Neural cell (in vitro differentiated cells): ENCODE measurements at regions not wholly inside any gene's neighbourhood (a gene's known extent, or its start where the extent isn't known, plus 50 kb on each side); places are given as distances from the start of the nearest gene placed in this dataset.

Source experiments
- H2AFZ ChIP-seq: fragments of 200-600, 300-800 bp; sonication (generic), shearing (Covaris generic); 2 replicates; pipeline ENCODE4 v1.6.0; 2014; ENCODE audit warnings: low read depth, mild to moderate bottlenecking, antibody characterized with exemption, low read length, moderate library complexity
- H3F3A ChIP-seq: fragments of 200-600 bp; shearing (Covaris generic); 2 replicates; pipeline ENCODE4 v1.6.1; 2016; ENCODE audit warnings: mild to moderate bottlenecking, moderate library complexity, mixed read lengths, antibody characterized with exemption, low read length; ENCODE audit not compliant: insufficient read depth, poor library complexity, severe bottlenecking
- H3K27ac ChIP-seq: fragments of 200-600, 300-800 bp; sonication (generic), shearing (Covaris generic); 2 replicates; pipeline ENCODE4 v1.5.1; 2014; ENCODE audit warnings: mild to moderate bottlenecking, low read length, moderate library complexity
- H3K27me3 ChIP-seq: fragments of 300-800, 200-600 bp; sonication (generic), shearing (Covaris generic); 2 replicates; pipeline ENCODE4 v1.6.0; 2014; ENCODE audit warnings: mild to moderate bottlenecking, low read depth, low read length, moderate library complexity; ENCODE audit not compliant: insufficient read depth
- H3K36me3 ChIP-seq: fragments of 300-800, 200-600 bp; sonication (generic), shearing (Covaris generic); 2 replicates; pipeline ENCODE4 v1.5.1; 2014; ENCODE audit warnings: mild to moderate bottlenecking, antibody characterized with exemption, low read length, moderate library complexity; ENCODE audit not compliant: insufficient read depth
- H3K4me2 ChIP-seq: fragments of 300-800, 200-600 bp; sonication (generic), shearing (Covaris generic); 2 replicates; pipeline ENCODE4 v1.6.0; 2014; ENCODE audit warnings: mild to moderate bottlenecking, low read length
- H3K4me3 ChIP-seq: fragments of 300-800, 200-600 bp; sonication (generic), shearing (Covaris generic); 2 replicates; pipeline ENCODE4 v1.5.1; 2014; ENCODE audit warnings: mild to moderate bottlenecking, low read length, moderate library complexity
- H3K79me2 ChIP-seq: fragments of 200-600 bp; shearing (Covaris generic); replicated peaks from 2 replicates; pipeline ENCODE4 v1.6.0; 2014; ENCODE audit warnings: mild to moderate bottlenecking, low read length, moderate library complexity; ENCODE audit not compliant: insufficient read depth
- H3K9ac ChIP-seq: fragments of 300-800, 200-600 bp; sonication (generic), shearing (Covaris generic); 2 replicates; pipeline ENCODE4 v1.6.1; 2016; ENCODE audit warnings: mild to moderate bottlenecking, low read length, mixed read lengths
- H3K9me2 ChIP-seq: fragments of 200-600 bp; shearing (Covaris generic); 2 replicates; pipeline ENCODE4 v1.6.1; 2016; ENCODE audit warnings: mild to moderate bottlenecking, low read length, mixed read lengths; ENCODE audit not compliant: insufficient read depth
- H3K9me3 ChIP-seq: fragments of 200-600, 300-800 bp; sonication (generic), shearing (Covaris generic); 2 replicates; pipeline ENCODE4 v1.6.1; 2016; ENCODE audit warnings: mild to moderate bottlenecking, mixed run types, low read length, moderate library complexity, mixed read lengths
- H4K20me1 ChIP-seq: fragments of 200-600 bp; shearing (Covaris generic); 2 replicates; pipeline ENCODE4 v1.6.1; 2016; ENCODE audit warnings: mild to moderate bottlenecking, mixed run types; ENCODE audit not compliant: insufficient read depth
- CTCF ChIP-seq: fragments of 450-650 bp; IDR thresholded peaks from 2 replicates; pipeline ENCODE4 v1.5.1; 2014; ENCODE audit warnings: antibody characterized with exemption, mild to moderate bottlenecking, moderate library complexity; ENCODE audit not compliant: poor library complexity, severe bottlenecking
- EP300 ChIP-seq: fragments of 450-650 bp; conservative IDR thresholded peaks from 2 replicates; pipeline ENCODE4 v1.6.1; 2014; ENCODE audit warnings: antibody characterized with exemption, mild to moderate bottlenecking, moderate library complexity; ENCODE audit not compliant: poor library complexity, severe bottlenecking
- EZH2 ChIP-seq: fragments of 200-600, 300-800 bp; shearing (Covaris generic), sonication (generic); IDR thresholded peaks from 2 replicates; pipeline ENCODE4 v1.6.1; 2014; ENCODE audit warnings: antibody characterized with exemption, low read length, borderline replicate concordance, mild to moderate bottlenecking; ENCODE audit not compliant: insufficient read depth, poor library complexity, severe bottlenecking
- MXI1 ChIP-seq: fragments of 450-650 bp; conservative IDR thresholded peaks from 2 replicates; pipeline ENCODE4 v1.6.1; 2014; ENCODE audit warnings: antibody characterized with exemption, mild to moderate bottlenecking; ENCODE audit not compliant: poor library complexity, severe bottlenecking
- POLR2AphosphoS5 ChIP-seq: IDR thresholded peaks from 2 replicates; pipeline ENCODE4 v1.6.1; 2012
- RAD21 ChIP-seq: fragments of 450-650 bp; conservative IDR thresholded peaks from 2 replicates; pipeline ENCODE4 v1.6.1; 2014; ENCODE audit warnings: antibody characterized with exemption, mild to moderate bottlenecking, moderate library complexity
- REST ChIP-seq: IDR thresholded peaks from 2 replicates; pipeline ENCODE4 v1.6.1; 2012; ENCODE audit warnings: borderline replicate concordance
- SMC3 ChIP-seq: fragments of 450-650 bp; conservative IDR thresholded peaks from 2 replicates; pipeline ENCODE4 v1.6.1; 2014; ENCODE audit warnings: antibody characterized with exemption, mild to moderate bottlenecking, moderate library complexity; ENCODE audit not compliant: poor library complexity
- TAF1 ChIP-seq: IDR thresholded peaks from 2 replicates; pipeline ENCODE4 v1.6.1; 2012; ENCODE audit warnings: low read depth

GRCh38 chr14:31944256-31945073 is 132.6 kb upstream of the ARHGAP5 start:
- TF ChIP-seq MXI1: no peak
- no peak for TF ChIP-seq EZH2
- TF ChIP-seq CTCF: no peak
- TF ChIP-seq TAF1: no peak
- no peak for TF ChIP-seq SMC3
- no peak for TF ChIP-seq RAD21
- no peak for TF ChIP-seq REST
- TF ChIP-seq EP300: no peak
- no peak for TF ChIP-seq POLR2AphosphoS5
- Histone ChIP-seq H3K4me3 (no peak overlapping the region), H3F3A (no peaks in the 10 kb centered on the region), H4K20me1 (no peaks in the 10 kb centered on the region), H3K9ac (no peak overlapping the region), H3K9me3 (no peaks in the 10 kb centered on the region), H3K4me2 (no peak overlapping the region), H3K9me2 (no peaks in the 10 kb centered on the region), H3K27ac (no peak overlapping the region), H3K79me2 (no peaks in the 10 kb centered on the region), H3K36me3 (no peaks in the 10 kb centered on the region), H2AFZ (no peak overlapping the region), H3K27me3 (no peaks in the 10 kb centered on the region)

GRCh38 chr14:31945074-31945613 is 132.0 kb upstream of the ARHGAP5 start:
- Histone ChIP-seq H3K9me3 (no peaks in the 10 kb centered on the region), H3K4me3 (no peak overlapping the region), H4K20me1 (no peaks in the 10 kb centered on the region), H3K9ac (no peak overlapping the region), H3K79me2 (no peaks in the 10 kb centered on the region), H3K4me2 (no peak overlapping the region), H3K9me2 (no peaks in the 10 kb centered on the region), H2AFZ (no peak overlapping the region), H3K27ac (no peak overlapping the region), H3F3A (no peaks in the 10 kb centered on the region), H3K27me3 (no peaks in the 10 kb centered on the region), H3K36me3 (no peaks in the 10 kb centered on the region)
- no peak for TF ChIP-seq RAD21
- TF ChIP-seq REST: no peak
- no peak for TF ChIP-seq EP300
- TF ChIP-seq TAF1: no peak
